ENCODE measurements at regions not wholly inside any gene's neighbourhood (a gene's known extent, or its start where the extent isn't known, plus 50 kb on each side); places are given as distances from the start of the nearest gene placed in this dataset.
"Not testable (repeated sequence)": the region's sequence is repeated elsewhere in the genome, so short reads cannot be mapped to it uniquely, and the experiment has no call there.

DNA sequence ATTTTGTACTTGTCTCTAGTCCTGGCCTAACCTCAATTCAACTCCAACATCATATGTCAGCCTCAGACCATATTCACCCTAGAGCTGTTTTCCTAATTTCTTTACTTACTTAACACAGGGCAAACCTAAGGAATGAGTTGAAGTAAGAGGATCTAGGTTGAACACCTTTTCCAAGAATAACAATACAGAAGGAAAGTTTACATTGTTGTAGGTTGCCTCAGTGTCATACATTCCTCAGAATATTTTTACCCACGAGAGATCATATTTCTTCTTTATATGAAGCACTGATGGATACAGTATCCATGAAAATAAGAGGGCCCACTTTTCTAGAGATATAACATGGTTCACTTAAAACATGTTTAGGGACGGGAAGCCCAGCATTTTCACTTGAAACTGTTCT is 369.5 kb downstream of the CNTN6 start (continued):
- no peak for TF ChIP-seq EZH2 (IDR thresholded peaks at IDR 0.05; ENCODE audit: borderline replicate concordance, insufficient read depth, low read length, poor library complexity, severe bottlenecking)

DNA sequence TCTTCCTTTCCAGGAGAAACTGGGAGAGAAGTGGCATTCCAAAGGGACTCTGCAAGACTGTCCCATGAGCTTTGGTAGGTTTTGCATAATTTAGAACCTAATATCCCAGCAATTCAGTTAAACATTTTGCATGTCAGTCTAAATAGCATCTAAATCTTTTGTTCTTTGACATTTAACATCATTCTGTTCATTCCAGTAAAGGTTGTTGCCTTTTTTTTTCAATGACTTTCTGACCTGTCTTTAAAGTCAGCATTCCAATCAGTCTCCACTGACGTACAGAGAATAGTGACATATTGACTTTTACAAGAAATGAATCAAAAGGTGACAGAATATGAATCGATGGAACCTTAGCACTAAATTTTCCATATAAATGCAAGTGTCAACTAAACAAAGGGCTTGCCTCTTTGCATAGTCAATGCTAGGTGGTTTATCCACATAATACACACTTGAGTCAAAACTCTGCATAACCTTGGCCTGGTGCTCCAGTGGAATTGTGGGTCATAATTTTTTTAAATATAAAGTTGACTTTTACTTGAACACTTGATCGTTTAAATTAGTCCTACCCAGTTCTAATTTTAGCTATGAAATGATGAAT is 370.1 kb downstream of the CNTN6 start:
- no peaks in the 10 kb centered on the region for H3F3A ChIP-seq (ENCODE audit: insufficient read depth, low read length, poor library complexity, severe bottlenecking)
- no peaks in the 10 kb centered on the region for H3K9me2 ChIP-seq (ENCODE audit: insufficient read depth, low read length)
- peak overlapping the region; percentile 70 for H3K27ac ChIP-seq (ENCODE audit: low read length)
- H3K4me2 ChIP-seq (ENCODE audit: low read length) = no peak overlapping the region
- TF ChIP-seq POLR2AphosphoS5 (IDR thresholded peaks at IDR 0.05) = peak; percentile 44
- peak; percentile 20 for TF ChIP-seq RAD21 (conservative IDR thresholded peaks at IDR 0.05)
- no peak for TF ChIP-seq CTCF (IDR thresholded peaks at IDR 0.05; ENCODE audit: poor library complexity, severe bottlenecking)
- TF ChIP-seq, protein P1, sequence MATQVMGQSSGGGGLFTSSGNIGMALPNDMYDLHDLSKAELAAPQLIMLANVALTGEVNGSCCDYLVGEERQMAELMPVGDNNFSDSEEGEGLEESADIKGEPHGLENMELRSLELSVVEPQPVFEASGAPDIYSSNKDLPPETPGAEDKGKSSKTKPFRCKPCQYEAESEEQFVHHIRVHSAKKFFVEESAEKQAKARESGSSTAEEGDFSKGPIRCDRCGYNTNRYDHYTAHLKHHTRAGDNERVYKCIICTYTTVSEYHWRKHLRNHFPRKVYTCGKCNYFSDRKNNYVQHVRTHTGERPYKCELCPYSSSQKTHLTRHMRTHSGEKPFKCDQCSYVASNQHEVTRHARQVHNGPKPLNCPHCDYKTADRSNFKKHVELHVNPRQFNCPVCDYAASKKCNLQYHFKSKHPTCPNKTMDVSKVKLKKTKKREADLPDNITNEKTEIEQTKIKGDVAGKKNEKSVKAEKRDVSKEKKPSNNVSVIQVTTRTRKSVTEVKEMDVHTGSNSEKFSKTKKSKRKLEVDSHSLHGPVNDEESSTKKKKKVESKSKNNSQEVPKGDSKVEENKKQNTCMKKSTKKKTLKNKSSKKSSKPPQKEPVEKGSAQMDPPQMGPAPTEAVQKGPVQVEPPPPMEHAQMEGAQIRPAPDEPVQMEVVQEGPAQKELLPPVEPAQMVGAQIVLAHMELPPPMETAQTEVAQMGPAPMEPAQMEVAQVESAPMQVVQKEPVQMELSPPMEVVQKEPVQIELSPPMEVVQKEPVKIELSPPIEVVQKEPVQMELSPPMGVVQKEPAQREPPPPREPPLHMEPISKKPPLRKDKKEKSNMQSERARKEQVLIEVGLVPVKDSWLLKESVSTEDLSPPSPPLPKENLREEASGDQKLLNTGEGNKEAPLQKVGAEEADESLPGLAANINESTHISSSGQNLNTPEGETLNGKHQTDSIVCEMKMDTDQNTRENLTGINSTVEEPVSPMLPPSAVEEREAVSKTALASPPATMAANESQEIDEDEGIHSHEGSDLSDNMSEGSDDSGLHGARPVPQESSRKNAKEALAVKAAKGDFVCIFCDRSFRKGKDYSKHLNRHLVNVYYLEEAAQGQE (IDR thresholded peaks at IDR 0.05; ENCODE audit: borderline replicate concordance) = no peak
- TF ChIP-seq MXI1 (conservative IDR thresholded peaks at IDR 0.05; ENCODE audit: poor library complexity, severe bottlenecking) = no peak
- peak; percentile 99 for TF ChIP-seq EP300 (conservative IDR thresholded peaks at IDR 0.05; ENCODE audit: poor library complexity, severe bottlenecking)
- TF ChIP-seq EZH2 (IDR thresholded peaks at IDR 0.05; ENCODE audit: borderline replicate concordance, insufficient read depth, low read length, poor library complexity, severe bottlenecking) = no peak
- no peak overlapping the region for H2AFZ ChIP-seq (ENCODE audit: low read depth, low read length)
- H3K9me3 ChIP-seq (ENCODE audit: low read length) = no peaks in the 10 kb centered on the region
- no peaks in the 10 kb centered on the region for H3K79me2 ChIP-seq (replicated peaks; ENCODE audit: insufficient read depth, low read length)
- peak overlapping the region; percentile 6 for H3K9ac ChIP-seq (ENCODE audit: low read length)
- H4K20me1 ChIP-seq (ENCODE audit: insufficient read depth) = no peaks in the 10 kb centered on the region
- H3K27me3 ChIP-seq (ENCODE audit: insufficient read depth, low read depth, low read length) = no peaks in the 10 kb centered on the region
- H3K36me3 ChIP-seq (ENCODE audit: insufficient read depth, low read length) = no peaks in the 10 kb centered on the region
- peak overlapping the region; percentile 10 for H3K4me3 ChIP-seq (ENCODE audit: low read length)

- not testable (repeated sequence) for H3K4me2 ChIP-seq (ENCODE audit: low read length); H4K20me1 ChIP-seq (ENCODE audit: insufficient read depth); H3K9me3 ChIP-seq (ENCODE audit: low read length); H2AFZ ChIP-seq (ENCODE audit: low read depth, low read length); H3K9me2 ChIP-seq (ENCODE audit: insufficient read depth, low read length); H3K4me3 ChIP-seq (ENCODE audit: low read length); H3K36me3 ChIP-seq (ENCODE audit: insufficient read depth, low read length); H3K27me3 ChIP-seq (ENCODE audit: insufficient read depth, low read depth, low read length); H3F3A ChIP-seq (ENCODE audit: insufficient read depth, low read length, poor library complexity, severe bottlenecking); H3K79me2 ChIP-seq (replicated peaks; ENCODE audit: insufficient read depth, low read length); H3K27ac ChIP-seq (ENCODE audit: low read length); H3K9ac ChIP-seq (ENCODE audit: low read length)
Measured at GRCh38 chr3:1465091-1465490, 372.3 kb downstream of the CNTN6 start.
